ENCODE measurements at regions not wholly inside any gene's neighbourhood (a gene's known extent, or its start where the extent isn't known, plus 50 kb on each side); places are given as distances from the start of the nearest gene placed in this dataset.
A peak's percentile ranks its signal among the peaks of the same experiment; 100 is the strongest.
"Not testable (repeated sequence)": the region's sequence is repeated elsewhere in the genome, so short reads cannot be mapped to it uniquely, and the experiment has no call there.

GRCh38 chr9:90201766-90202165 is 440.9 kb downstream of the DIRAS2 start:
- no peak for DNase-seq (ENCODE audit: low read depth)
- H3K4me3 ChIP-seq (replicated peaks; ENCODE audit: low read depth, low read length) = no peak overlapping the region
- TF ChIP-seq CTCF (IDR thresholded peaks at IDR 0.05; ENCODE audit: low read length, missing control alignments) = no peak

DNA sequence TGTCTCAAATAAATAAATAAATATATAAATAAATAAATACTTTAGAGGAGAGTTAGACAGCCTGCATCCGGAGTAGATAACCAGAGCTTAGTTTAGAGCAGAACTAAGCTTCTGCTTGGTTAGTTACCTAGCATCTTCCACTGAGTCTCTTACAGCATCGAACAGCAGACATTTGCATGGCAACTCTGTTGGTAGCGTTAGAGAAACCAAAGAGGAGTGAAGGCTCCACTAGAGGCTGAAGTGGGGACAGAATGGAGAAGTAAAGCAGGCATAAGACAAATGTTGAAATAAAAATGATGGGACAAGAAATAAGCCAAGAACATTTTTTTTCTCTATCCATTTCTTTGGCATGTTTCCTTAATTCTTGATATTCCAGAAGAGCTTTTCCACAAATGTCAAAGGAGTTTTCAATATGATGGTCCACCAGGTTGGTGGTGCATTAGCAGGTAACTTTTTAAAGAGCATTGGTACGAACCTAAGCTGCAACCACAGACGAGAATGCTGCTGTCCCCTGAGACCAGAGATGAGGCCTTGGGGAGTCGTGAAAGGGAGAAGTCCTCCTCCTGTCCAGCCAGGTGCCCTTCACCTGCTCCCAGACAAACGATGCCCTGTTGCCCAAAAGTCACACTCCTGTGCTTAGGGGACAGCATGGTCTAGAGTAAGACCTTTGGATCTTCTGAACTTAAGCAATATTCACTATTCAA is 438.3 kb downstream of the DIRAS2 start:
- no peak for TF ChIP-seq CTCF (IDR thresholded peaks at IDR 0.05; ENCODE audit: low read length, missing control alignments)
- H3K4me3 ChIP-seq (replicated peaks; ENCODE audit: low read depth, low read length) = no peak overlapping the region
- DNase-seq (ENCODE audit: low read depth) = no peak

GRCh38 chr9:90213045-90213444 is 429.6 kb downstream of the DIRAS2 start:
- not testable (repeated sequence) for H3K4me3 ChIP-seq (replicated peaks; ENCODE audit: low read depth, low read length); DNase-seq (ENCODE audit: low read depth)

GRCh38 chr9:90219548-90220118 is 423.0 kb downstream of the DIRAS2 start:
- DNase-seq (ENCODE audit: low read depth) = no peak
- no peak for TF ChIP-seq CTCF (IDR thresholded peaks at IDR 0.05; ENCODE audit: low read length, missing control alignments)

DNA sequence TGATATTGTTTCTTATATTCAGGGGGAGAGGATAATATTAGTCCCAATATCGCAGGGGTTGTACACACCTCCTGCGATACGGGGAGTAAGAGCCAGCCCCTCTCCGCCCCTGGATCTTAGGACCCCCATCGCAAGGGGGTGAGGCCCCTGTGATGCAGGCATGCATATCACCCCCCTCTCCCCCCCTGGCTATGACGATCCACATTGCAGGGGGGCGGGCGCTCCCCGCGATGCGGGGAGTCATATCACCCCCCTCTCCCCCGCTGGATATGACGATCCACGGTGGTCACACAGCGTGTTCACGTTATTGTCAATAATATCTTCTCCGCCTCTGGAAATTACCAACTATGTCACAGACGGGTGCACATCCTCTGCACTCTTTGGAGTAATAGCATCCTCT is 420.7 kb downstream of the DIRAS2 start:
- not testable (repeated sequence) for DNase-seq (ENCODE audit: low read depth); H3K4me3 ChIP-seq (replicated peaks; ENCODE audit: low read depth, low read length)

More at GRCh38 chr9:90219548-90220118, 423.0 kb downstream of the DIRAS2 start:
- H3K4me3 ChIP-seq (replicated peaks; ENCODE audit: low read depth, low read length) = no peak overlapping the region

DNA sequence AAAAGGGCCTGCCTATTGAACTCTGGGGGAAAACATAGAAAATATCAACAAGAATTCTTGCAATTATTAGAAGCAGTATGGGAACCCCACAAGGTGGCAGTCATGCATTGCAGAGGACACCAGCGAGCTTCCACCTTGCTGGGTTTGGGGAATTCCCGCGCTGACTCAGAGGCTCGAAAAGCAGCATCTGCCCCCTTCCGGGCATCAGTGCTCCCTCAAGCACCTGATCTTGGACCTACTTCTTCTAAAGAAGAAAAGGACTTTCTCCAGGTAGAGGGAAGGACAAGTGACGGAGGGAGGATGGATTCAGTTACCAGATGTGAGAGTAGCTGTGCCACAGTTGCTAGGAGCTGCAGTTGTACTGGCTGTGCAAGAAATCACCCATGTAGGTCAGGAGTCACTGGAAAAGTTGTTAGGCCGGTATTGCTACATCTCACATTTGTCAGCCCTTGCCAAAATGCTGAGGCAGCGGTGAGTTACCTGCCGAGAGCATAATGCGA is 415.7 kb downstream of the DIRAS2 start:
- H3K4me3 ChIP-seq (replicated peaks; ENCODE audit: low read depth, low read length) = not testable (repeated sequence)
- TF ChIP-seq CTCF (IDR thresholded peaks at IDR 0.05; ENCODE audit: low read length, missing control alignments) = peak; percentile 37
- DNase-seq (ENCODE audit: low read depth) = peak; percentile 50

DNA sequence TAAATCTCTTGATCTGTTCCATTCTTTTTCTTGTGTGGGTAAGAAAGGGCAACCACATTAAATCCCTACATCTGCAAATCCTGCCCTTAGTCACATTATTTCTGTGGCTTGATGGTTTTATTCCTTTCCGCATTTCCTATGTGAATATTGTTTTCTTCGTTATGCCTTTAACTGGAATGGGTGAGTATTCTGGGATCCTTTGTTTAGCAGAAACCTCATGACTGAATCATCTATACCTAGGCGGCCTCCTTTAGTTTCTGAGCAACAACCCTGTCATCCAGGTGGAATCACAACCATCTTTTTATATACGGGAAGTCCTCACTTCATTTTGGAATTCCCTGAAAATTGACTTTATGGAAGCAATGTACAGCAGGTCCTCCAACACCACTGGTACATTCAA is 409.5 kb downstream of the DIRAS2 start:
- not testable (repeated sequence) for DNase-seq (ENCODE audit: low read depth); H3K4me3 ChIP-seq (replicated peaks; ENCODE audit: low read depth, low read length)

GRCh38 chr9:90240541-90240940 is 402.1 kb downstream of the DIRAS2 start:
- DNase-seq (ENCODE audit: low read depth) = no peak
- H3K4me3 ChIP-seq (replicated peaks; ENCODE audit: low read depth, low read length) = no peak overlapping the region
- TF ChIP-seq CTCF (IDR thresholded peaks at IDR 0.05; ENCODE audit: low read length, missing control alignments) = no peak
